HG03565 (cell line): ENCODE measurements at regions not wholly inside any gene's neighbourhood (a gene's known extent, or its start where the extent isn't known, plus 50 kb on each side); places are given as distances from the start of the nearest gene placed in this dataset.

Experiments
- ATAC-seq: cut with Tn5 transposase; IDR thresholded peaks from one replicate; pipeline ENCODE4 v1.9.1; 2021; ENCODE audit warnings: mild to moderate bottlenecking, moderate library complexity; ENCODE audit not compliant: unreplicated experiment

DNA sequence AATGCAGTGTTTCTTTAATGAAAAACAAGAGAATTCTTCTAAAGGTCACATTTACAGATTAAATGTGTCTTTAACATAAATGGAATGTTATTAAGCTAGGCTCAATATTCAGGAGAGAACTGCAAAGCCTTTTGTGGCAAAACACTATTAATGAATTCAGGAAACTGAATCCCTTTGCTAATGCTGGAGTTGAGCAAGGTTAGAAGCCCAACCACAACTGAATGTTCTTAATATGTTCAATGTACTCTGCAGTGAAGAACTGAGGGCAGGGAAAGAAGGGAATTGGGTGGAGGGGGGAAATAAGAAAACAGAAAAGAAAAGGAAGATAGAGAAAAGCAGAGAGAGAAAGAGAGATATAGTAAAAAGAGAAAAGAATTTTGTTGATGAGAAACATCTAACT is 276.7 kb upstream of the TMEM161B start:
- no peak for ATAC-seq

GRCh38 chr5:88544671-88545070 is 276.0 kb upstream of the TMEM161B start:
- ATAC-seq = no peak

- ATAC-seq = no peak
Observed at GRCh38 chr5:88544136-88544645, 275.5 kb upstream of the TMEM161B start.

DNA sequence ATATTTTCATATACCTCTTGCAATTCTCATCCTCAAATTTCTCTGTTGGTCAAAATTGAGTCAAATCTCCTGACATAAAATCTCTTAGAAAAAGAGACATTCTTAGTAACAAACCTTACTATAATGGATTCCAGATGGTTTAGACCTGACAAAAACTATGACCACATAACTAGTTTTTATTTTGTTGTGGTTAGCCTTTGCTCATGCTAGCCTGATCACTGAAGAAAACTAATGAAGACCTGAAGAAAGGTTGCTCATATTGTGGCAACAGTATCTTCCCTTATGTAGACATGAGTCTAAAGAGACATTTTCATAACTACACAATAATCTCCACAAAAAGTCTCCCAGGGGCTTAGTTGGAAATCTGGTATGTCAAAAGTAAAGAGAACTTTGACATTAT is 274.1 kb upstream of the TMEM161B start:
- ATAC-seq = no peak

DNA sequence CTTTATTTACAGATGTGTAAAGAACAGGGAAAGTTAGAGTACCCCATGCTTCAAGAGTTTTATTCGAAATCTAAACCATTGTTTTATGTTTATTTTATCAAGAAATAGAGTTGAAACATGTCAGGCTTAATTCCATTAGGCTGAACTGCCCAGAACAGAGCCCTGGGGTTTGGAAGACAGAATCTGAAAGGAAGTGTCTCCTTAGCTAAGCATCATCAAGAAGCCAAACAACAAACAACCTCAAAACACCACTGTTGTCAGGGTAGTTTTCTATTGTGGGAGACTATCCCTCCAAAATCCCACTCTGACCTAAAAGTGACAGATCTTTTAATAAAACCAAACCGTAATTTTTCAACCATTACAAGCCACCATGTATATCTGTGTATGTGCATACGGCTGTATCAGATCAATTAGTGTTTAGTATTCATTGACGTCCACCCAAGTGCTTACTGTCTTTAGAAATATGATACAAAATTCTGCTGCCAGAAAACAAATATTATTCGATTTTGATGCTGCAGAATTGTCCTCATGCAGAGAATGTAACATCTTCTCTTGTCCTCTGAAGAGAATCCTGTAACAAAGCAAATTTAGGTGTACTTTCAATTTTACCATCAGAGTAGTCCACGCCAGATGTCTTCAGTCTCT is 271.9 kb upstream of the TMEM161B start:
- ATAC-seq = no peak

DNA sequence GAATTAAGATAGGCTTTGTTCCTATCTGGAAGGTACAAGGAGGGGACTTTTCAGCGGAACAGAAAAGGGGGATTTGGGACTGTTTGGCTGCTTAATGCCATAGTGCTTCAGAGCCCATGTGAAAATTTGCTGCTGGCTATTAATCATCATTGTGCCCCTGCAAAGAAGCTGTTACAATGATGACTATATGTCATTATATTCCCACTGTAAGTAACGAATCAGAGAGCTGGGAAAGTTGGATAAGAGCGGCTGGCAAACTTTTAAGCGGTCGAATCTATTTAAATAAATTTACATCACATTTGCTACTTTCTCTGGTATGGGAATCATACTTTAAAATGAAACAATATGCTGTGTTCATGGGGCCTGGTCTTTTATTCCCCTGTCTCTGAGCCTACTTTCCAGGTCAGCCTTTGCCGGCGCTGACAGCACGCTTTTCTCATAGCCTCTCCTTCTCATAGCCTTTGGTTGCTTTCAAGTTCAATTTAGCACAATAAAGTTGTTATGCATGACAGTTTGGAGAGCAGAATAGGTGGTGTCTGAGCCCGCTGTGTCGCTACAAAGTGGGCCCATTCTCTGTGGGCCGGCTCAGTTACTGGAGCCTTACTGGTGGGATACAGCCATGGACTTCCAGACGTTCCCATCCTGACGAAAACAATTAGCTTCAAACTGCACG is 271.2 kb upstream of the TMEM161B start:
- no peak for ATAC-seq

DNA sequence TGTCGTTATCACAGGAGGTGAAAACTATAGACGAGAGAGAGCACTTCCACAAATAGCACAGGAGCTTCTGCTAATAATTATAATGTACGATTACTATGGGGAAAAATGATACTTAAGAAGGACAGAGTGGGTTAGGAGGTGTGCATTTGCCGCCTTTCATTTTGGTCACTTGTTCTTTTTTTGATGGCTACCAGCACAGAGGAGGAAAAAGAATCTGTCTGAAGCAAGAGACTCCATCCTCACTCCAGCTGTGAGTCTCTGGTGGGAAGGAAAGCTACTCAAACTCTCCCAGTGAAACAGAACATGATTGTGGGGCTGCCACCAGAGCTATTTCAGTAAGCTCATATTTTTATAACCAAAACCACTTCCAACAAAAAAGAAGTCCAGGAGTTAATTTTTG is 270.4 kb upstream of the TMEM161B start:
- ATAC-seq = no peak

- no peak for ATAC-seq
Observed at GRCh38 chr5:88536146-88536545, 267.5 kb upstream of the TMEM161B start.

DNA sequence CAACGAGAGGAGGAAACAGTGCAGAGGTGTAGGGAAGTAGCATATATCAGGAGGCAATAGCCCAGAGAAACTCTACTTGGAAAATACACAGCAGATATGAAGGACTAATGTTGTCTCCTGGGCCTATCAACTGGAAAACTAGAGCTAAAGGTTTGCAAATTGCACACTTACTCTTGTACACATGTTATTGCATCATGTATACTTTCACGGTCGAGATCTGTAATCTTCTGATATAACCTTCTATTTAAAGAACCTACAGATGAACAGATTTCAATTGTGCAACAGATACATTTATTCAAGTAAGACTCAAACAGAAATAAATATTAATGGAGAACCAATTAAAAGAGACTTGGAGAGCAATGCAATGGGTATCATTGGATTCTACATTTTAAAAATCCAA is 256.3 kb upstream of the TMEM161B start:
- no peak for ATAC-seq

DNA sequence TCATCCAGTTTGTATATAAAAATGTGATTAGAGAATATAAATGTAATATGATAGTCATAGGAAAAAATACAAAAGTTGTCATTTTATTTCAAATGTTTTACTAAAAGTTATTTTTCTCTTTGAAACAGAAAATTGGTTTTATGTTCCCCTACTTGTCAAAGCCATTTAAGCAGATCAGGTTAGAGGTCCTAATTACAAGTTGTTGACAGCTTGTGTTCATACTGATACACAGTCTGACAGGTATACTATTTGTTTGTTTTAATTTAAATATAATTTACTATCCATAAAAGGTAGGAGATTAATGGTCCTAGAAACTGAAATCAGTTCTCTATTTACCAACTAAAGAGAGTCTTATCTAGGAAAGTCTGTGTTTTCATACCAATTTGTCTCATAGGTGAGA is 250.4 kb upstream of the TMEM161B start:
- ATAC-seq = no peak

DNA sequence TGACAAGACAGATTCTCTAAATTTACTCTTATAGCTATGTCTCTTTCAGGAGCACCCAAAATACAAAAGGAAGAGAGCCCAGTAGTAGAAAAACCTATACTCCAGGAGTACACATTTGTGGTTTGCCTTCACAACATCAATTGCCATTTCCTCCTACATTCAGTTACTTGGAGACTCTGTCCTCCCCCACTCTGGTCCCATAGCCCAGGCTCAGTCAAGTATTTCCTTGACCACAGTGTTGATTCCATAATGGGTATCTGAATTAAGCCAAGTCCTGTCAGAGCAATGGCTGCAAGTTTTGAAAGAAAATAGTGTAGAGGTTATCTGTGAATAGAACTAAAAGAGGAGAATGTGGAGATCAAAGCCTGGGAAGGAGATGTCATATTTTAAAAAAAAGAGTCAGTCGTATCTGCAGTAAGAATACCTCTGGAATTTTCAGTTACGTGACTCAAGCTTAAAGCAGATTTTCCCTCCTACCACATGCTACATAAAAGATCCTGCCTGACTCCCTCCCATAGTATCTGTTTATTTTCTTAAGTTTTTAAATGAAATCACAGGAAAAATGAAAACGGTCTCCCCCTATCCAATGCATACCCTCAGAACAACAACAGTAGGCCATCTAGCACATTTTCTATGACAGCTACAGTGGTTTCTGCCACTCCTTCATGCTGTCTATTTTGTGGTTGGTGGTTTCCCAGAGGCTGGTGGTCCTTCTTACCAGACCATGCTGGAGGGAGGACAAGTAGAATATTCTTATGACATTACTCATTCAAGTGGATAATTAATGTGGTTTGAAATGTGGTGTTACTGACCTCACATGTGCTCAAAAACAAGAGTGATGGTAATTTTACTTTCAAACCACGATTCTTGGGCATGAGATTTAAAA is 249.7 kb upstream of the TMEM161B start:
- no peak for ATAC-seq

DNA sequence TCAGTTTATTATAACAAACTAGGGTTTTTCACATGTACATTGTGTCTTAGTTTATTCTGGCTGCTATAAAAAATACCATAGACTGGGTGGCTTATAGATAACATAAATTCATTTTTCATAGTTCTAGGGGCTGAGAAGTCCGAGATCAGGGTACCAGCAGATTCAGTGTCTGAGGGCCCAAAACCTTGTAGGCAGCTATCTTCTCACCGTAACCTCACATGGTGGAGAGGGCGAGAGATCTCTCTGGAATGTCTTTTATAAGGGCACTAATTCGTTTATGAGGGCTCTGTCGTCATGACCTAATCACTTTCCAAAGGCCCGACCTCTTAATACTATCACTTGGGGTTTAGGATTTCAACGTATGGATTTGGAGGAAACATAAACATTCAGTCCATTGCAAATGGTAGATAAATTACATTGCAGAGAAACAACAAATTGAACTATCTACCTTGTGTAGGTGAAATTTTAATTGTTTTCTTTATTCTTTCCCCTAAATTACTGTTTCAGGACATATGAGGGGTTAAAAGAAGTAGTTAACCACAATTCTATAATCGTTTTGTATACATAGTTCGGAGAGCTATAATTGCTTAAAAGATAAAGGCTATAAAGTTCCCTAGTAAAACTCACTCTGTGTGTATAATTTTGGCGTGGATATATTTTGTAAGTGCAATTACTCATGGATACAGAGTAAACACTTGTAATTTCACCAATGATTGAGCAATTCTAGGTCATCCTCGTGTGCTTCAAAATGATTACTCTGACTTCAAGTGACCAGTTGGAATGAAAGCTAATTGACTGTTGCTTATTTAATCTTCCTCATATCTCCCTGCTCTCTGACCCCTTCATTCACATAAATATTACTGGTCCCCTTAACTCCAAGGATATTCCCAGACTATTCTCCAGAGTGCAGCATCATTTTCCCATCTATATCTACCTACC is 247.5 kb upstream of the TMEM161B start:
- no peak for ATAC-seq

- no peak for ATAC-seq
Observed at GRCh38 chr5:88515068-88515467, 246.4 kb upstream of the TMEM161B start.

GRCh38 chr5:88509403-88509802 is 240.8 kb upstream of the TMEM161B start:
- ATAC-seq = no peak

GRCh38 chr5:88507261-88507660 is 238.6 kb upstream of the TMEM161B start:
- ATAC-seq = no peak

DNA sequence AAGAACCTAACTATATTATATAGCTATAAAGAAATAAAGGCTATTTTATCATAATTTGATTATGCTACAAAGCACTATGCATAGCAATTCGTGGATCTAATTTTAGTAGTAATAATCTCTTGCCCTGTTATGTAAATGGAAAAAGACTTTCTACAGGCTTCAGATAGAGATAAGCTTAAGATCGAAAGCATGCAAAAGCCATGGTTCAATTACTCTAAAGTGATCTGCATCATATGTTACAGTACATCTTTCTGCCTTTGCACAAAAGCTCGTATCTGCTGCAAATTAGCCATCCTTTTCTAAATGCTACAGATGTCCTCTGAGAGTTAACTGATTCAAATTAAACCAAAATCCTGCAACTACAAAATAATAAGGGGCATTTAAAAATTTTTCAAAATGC is 234.8 kb upstream of the TMEM161B start:
- no peak for ATAC-seq

GRCh38 chr5:88503041-88503345 is 234.3 kb upstream of the TMEM161B start:
- no peak for ATAC-seq

GRCh38 chr5:88502179-88503040 is 233.8 kb upstream of the TMEM161B start:
- ATAC-seq = peak; percentile 87

DNA sequence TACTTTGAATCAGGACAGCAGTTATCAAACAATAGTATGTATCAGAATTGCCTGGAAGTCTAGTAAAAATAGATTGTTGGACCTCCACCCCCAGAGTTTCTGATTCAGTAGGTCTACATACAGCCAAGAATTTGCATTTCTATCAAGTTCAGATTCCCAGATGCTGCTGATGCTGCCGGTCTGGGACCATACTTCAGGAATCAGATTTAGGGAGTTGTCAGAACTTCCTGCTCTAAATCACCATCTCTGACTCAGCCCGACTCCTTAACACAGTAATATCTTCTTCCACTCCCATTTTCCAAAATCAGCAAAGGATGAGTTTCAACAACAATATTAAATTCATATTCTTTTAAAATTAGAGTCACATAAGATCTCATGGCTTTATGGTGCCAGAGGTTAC is 227.2 kb upstream of the TMEM161B start:
- no peak for ATAC-seq

DNA sequence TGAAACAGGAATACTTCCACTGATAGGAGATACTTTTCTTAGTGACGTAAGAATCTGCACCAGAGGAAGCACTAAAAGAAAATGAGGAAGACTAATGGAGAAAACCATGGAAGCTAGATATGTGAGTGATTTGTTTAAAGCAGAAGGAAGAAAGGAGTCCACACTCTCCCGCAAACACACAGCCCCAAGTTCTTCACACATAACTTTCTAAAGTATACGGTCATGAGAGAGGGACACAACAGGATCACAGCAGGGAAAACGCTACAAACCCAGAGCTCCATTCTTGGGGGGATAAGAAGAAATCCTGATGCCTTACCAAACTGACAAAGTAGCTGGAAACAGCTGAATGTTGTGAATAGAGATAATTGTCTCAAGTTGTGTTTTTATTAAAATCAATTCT is 222.2 kb upstream of the TMEM161B start:
- ATAC-seq = no peak
